ENCODE measurements at regions not wholly inside any gene's neighbourhood (a gene's known extent, or its start where the extent isn't known, plus 50 kb on each side); places are given as distances from the start of the nearest gene placed in this dataset.

- no TSS peak for BruUV-seq (replicated peaks)
These were observed 770.7 kb upstream of the SLC8A1 start for GRCh38 chr2:41222593-41222992.

DNA sequence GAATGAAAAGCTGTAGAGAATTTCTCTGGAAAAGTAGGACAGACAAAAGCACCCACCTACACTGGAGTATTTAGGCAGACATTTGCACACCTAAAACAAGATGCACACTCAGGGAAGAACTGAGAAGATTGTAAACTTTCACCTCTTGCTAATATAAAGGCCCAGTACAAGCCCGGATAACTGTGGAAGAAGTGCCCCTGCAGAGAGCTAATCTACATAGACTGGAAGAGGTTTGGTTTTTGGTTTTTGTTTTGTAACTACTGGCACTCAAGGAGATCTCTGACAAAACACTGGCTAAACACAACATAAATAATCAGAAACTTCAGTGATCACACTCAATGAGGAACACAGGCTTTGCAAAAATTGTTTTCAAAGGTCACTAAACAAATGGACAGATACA lies 782.2 kb upstream of the SLC8A1 start:
- no peak overlapping the region for H3K4me2 ChIP-seq
- H3K27me3 ChIP-seq (ENCODE audit: insufficient read depth, low read depth): no peaks in the 10 kb centered on the region
- H3K36me3 ChIP-seq (ENCODE audit: low read depth): no peaks in the 10 kb centered on the region
- no peak overlapping the region for H2AFZ ChIP-seq
- CTCF ChIA-PET: no interaction called here
- no peak overlapping the region for H3K27ac ChIP-seq
- no peaks in the 10 kb centered on the region for H3F3A ChIP-seq (ENCODE audit: insufficient read depth, low read depth)
- no peak for DNase-seq
- no peaks in the 10 kb centered on the region for H3K9me2 ChIP-seq (ENCODE audit: insufficient read depth)
- no peak overlapping the region for H3K4me3 ChIP-seq
- H3K79me2 ChIP-seq (ENCODE audit: low read depth): no peaks in the 10 kb centered on the region
- no peaks in the 10 kb centered on the region for H3K9me3 ChIP-seq (ENCODE audit: insufficient read depth, low read depth)
- no TSS peak for BruUV-seq (replicated peaks)
- H3K4me1 ChIP-seq (replicated peaks; ENCODE audit: insufficient read depth): no peaks in the 10 kb centered on the region
- H4K20me1 ChIP-seq (ENCODE audit: insufficient read depth): no peaks in the 10 kb centered on the region
- TF ChIP-seq CTCF (conservative IDR thresholded peaks at IDR 0.05) (no peak), EZH2 (IDR thresholded peaks at IDR 0.05; ENCODE audit: low read depth) (no peak)
- POLR2A ChIA-PET (ENCODE audit: unreplicated experiment): interaction anchor here (0.7 kb wide), 1 partner anchor 59 kb away, joined by 3 read pairs; no protein-coding TSS in a partner anchor
- intact Hi-C loops (cut with micrococcal nuclease; ENCODE audit: unreplicated experiment): no loop called here

More at GRCh38 chr2:41222593-41222992, 770.7 kb upstream of the SLC8A1 start:
- no peaks in the 10 kb centered on the region for H3K4me1 ChIP-seq (replicated peaks; ENCODE audit: insufficient read depth)
- H3K9me2 ChIP-seq (ENCODE audit: insufficient read depth): no peaks in the 10 kb centered on the region
- H3K27ac ChIP-seq: no peak overlapping the region
- CTCF ChIA-PET: no interaction called here
- POLR2A ChIA-PET (ENCODE audit: unreplicated experiment): no interaction called here
- TF ChIP-seq EZH2 (IDR thresholded peaks at IDR 0.05; ENCODE audit: low read depth): no peak
- TF ChIP-seq CTCF (conservative IDR thresholded peaks at IDR 0.05): no peak
- H3F3A ChIP-seq (ENCODE audit: insufficient read depth, low read depth): no peaks in the 10 kb centered on the region
- H3K27me3 ChIP-seq (ENCODE audit: insufficient read depth, low read depth): no peaks in the 10 kb centered on the region
- no peak overlapping the region for H2AFZ ChIP-seq
- H3K4me2 ChIP-seq: no peak overlapping the region
- DNase-seq: no peak
- intact Hi-C loops (cut with micrococcal nuclease; ENCODE audit: unreplicated experiment): no loop called here
- no peaks in the 10 kb centered on the region for H3K9me3 ChIP-seq (ENCODE audit: insufficient read depth, low read depth)
- no peak overlapping the region for H3K4me3 ChIP-seq
- no peaks in the 10 kb centered on the region for H4K20me1 ChIP-seq (ENCODE audit: insufficient read depth)
- no peaks in the 10 kb centered on the region for H3K36me3 ChIP-seq (ENCODE audit: low read depth)
- no peaks in the 10 kb centered on the region for H3K79me2 ChIP-seq (ENCODE audit: low read depth)

DNA sequence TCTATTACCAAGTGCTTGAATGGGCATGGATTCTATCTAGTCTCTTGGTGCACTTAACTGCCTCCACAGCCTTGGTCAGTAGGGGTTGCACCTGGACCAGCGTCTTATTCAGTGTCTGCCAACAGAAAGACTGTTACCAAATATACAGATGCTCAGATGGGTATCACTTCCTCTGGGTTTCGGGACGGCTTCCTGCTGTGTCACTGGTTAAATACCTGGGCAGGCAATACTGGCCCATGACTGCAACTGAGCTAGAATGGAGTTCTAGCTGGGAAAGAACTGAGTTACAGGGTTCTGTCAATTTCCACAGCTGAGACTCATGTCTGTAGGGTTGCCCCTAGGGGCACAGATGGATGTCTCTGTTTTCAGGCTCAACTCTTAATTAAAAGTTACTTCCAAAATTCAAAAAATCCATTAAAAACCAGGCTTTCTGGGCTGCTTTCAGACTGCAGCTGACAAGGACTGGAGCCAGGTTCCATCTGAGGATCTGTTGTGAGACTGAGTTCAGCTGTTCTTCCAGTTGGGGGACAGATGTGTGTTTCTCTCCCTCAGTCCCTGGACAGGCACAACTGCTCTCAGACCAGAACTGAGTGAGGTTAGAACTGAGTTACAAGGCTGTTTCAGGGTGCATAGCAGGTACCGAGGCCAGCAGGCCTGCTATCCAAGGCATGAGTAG lies 789.6 kb upstream of the SLC8A1 start:
- no peaks in the 10 kb centered on the region for H3K36me3 ChIP-seq (ENCODE audit: low read depth)
- no peaks in the 10 kb centered on the region for H4K20me1 ChIP-seq (ENCODE audit: insufficient read depth)
- H3K27me3 ChIP-seq (ENCODE audit: insufficient read depth, low read depth): no peaks in the 10 kb centered on the region
- H2AFZ ChIP-seq: no peak overlapping the region
- TF ChIP-seq CTCF (conservative IDR thresholded peaks at IDR 0.05): no peak
- TF ChIP-seq EZH2 (IDR thresholded peaks at IDR 0.05; ENCODE audit: low read depth): no peak
- no TSS peak for BruUV-seq (replicated peaks)
- intact Hi-C loops (cut with micrococcal nuclease; ENCODE audit: unreplicated experiment): no loop called here
- 0 out of 2 replicates have a peak, but pooled peaks cover 3% of the 10 kb centered on the region for H3K9me3 ChIP-seq (ENCODE audit: insufficient read depth, low read depth)
- no peaks in the 10 kb centered on the region for H3F3A ChIP-seq (ENCODE audit: insufficient read depth, low read depth)
- POLR2A ChIA-PET (ENCODE audit: unreplicated experiment): no interaction called here
- no peak for DNase-seq
- H3K4me1 ChIP-seq (replicated peaks; ENCODE audit: insufficient read depth): no peaks in the 10 kb centered on the region
- H3K79me2 ChIP-seq (ENCODE audit: low read depth): no peaks in the 10 kb centered on the region
- H3K9me2 ChIP-seq (ENCODE audit: insufficient read depth): no peaks in the 10 kb centered on the region
- H3K4me3 ChIP-seq: no peak overlapping the region
- no peak overlapping the region for H3K4me2 ChIP-seq
- H3K27ac ChIP-seq: no peak overlapping the region
- CTCF ChIA-PET: no interaction called here

Measured in PC-9 (cell line).